ENCODE measurements at regions not wholly inside any gene's neighbourhood (a gene's known extent, or its start where the extent isn't known, plus 50 kb on each side); places are given as distances from the start of the nearest gene placed in this dataset.

DNA sequence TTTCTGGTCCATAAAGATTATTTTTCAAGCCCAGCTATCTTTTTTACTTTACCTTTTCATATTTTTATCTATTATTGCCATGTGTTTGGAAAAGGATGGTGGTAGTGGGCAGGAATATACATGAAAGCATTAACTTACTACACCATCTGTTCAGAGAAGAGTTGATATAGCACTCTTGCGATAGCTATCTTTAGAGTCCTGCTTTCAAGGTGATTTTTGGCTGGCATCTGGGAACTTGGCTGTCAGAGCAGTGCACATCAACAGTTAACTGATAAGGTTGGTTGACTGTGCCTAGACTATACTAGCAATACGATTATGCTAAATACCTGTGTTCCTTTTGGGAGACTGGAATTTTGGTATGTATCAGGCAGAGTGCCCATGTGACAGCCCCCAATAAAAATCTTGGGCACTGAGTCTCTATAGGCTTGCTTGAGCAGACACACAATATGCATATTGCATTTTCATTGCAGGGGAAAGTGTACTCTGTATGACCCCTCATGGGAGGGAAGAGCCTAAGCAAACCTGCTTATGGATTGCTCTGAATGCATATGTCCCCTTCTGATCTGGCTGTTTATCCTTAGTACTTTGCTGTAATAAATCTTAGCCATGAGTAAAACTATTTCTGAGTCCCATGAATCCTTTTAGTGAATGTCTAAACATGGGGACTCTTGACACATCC is 227.6 kb upstream of the C9orf72 start:
- TF ChIP-seq, protein P1, sequence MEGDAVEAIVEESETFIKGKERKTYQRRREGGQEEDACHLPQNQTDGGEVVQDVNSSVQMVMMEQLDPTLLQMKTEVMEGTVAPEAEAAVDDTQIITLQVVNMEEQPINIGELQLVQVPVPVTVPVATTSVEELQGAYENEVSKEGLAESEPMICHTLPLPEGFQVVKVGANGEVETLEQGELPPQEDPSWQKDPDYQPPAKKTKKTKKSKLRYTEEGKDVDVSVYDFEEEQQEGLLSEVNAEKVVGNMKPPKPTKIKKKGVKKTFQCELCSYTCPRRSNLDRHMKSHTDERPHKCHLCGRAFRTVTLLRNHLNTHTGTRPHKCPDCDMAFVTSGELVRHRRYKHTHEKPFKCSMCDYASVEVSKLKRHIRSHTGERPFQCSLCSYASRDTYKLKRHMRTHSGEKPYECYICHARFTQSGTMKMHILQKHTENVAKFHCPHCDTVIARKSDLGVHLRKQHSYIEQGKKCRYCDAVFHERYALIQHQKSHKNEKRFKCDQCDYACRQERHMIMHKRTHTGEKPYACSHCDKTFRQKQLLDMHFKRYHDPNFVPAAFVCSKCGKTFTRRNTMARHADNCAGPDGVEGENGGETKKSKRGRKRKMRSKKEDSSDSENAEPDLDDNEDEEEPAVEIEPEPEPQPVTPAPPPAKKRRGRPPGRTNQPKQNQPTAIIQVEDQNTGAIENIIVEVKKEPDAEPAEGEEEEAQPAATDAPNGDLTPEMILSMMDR (IDR thresholded peaks at IDR 0.05; ENCODE audit: low read depth, low read length): no peak
- H3K4me3 ChIP-seq (ENCODE audit: low read depth, low read length): no peak overlapping the region

DNA sequence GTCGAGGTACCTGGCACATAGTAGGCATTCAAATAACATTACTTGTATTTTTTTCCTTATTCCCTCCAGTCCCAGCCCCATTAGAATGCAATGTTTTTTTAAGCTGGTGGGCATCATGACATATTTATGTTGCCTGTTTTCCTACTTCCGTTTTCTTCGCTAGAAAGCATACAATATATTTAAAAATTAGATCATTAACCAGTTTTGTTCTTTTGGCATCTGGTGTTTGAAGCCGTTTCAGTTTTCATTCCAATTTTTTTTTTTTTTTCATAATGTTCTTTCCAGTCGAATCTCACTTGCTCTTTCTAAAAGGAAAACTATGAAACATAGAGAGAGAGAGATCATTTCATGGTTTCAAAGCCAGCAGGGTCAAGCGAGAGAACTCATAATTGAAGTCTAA is 228.3 kb upstream of the C9orf72 start:
- H3K4me3 ChIP-seq (ENCODE audit: low read depth, low read length): no peak overlapping the region
- TF ChIP-seq, protein P1 (IDR thresholded peaks at IDR 0.05; ENCODE audit: low read depth, low read length): no peak

DNA sequence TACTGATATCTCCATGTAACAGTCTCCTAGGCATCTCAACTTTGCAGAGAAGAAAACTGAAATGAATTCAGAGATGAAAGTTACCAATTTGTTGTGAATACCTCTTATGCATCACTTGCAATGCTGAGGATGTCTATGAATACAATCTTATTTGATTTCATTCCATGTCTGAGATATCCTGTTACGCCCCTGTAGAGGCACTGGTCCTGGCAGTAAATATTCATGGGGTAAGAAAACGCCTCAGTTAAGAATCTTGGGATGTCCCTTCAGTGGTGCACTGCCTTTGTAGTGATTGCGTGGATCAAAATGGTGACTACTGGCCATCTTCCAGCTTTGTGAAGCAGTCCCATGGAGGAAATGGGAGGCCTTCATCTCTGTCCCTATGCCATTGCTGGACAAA is 229.1 kb upstream of the C9orf72 start:
- TF ChIP-seq, protein P1 (IDR thresholded peaks at IDR 0.05; ENCODE audit: low read depth, low read length): no peak
- no peak overlapping the region for H3K4me3 ChIP-seq (ENCODE audit: low read depth, low read length)

DNA sequence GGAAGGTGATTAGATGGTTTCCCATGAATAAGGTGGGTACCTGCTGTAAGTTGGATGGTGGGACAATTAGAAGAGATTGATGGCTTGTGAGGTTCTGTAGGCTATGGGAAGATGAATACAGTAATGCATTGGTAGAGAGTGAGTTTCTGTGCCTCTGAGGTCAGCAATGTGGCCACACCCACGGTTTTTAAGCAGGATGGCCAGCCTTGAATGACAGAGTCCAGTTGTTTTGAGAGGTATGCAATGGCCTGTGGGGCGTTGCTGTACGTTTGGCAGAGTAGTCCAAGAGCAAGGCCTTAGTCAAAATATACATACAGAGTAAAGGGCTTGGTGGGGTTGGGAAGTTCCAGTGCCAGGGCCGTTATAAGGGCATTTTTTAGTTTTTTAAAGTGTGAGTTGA is 235.6 kb upstream of the C9orf72 start:
- H3K4me3 ChIP-seq (ENCODE audit: low read depth, low read length): no peak overlapping the region
- TF ChIP-seq, protein P1 (IDR thresholded peaks at IDR 0.05; ENCODE audit: low read depth, low read length): no peak

DNA sequence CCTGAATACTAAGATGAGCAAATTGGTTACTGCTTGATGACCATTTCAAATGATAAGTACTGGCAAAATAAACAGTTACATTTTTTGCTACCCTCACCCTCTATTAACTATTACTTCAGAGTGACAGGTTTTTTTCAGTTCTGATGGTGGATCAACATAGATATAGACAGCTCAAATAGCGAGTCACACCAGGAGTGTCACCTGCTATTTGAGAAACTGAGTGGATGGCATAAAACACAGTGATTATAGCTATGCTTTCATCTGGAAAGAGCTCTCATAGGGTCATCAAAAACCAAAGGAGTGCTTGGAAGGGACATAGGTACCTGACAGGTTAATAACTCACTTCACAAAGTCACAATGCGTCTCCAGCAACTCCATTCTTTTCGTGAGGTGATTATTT is 244.5 kb upstream of the C9orf72 start:
- no peak overlapping the region for H3K4me3 ChIP-seq (ENCODE audit: low read depth, low read length)
- TF ChIP-seq, protein P1 (IDR thresholded peaks at IDR 0.05; ENCODE audit: low read depth, low read length): no peak

DNA sequence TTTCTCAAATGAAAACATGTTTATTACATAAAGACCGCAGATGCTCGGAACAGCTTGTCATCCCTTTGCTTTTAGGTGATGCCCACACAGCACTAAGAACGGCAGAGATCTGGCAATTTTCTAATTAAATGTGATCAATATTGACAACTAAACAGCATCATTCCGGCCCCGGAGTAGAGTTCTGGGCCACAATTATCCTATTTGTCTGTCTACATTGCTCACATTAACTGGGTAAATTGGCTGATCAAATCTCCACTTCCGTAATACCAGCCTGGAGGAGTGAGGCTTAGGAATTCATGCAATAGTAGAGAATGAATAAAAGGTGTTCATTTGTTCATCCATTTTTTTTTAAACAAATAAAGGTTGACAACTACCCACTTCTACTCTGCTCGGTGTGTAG is 245.1 kb upstream of the C9orf72 start:
- TF ChIP-seq, protein P1 (IDR thresholded peaks at IDR 0.05; ENCODE audit: low read depth, low read length): no peak
- no peak overlapping the region for H3K4me3 ChIP-seq (ENCODE audit: low read depth, low read length)

DNA sequence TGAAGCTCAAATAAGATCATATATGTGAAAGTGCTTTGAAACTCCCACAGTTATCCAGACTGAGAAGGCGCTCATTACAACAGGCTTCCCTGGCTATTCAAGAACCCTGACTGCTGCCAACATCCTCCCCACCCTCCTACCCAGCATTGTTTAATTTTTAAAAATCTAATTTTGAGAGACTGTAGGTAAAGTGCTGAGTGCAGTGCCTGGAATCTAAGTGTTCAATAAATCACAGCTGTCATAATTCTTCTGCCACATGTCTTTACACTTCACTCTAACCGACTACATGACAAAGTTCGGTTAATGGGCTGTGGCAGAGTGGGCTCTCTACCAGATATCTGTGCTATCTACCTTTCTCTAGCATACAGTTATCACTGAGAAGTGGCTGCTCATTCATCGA is 255.6 kb upstream of the C9orf72 start:
- H3K4me3 ChIP-seq (ENCODE audit: low read depth, low read length): no peak overlapping the region
- TF ChIP-seq, protein P1 (IDR thresholded peaks at IDR 0.05; ENCODE audit: low read depth, low read length): no peak

Data from WI38 (cell line).